ENCODE measurements at regions not wholly inside any gene's neighbourhood (a gene's known extent, or its start where the extent isn't known, plus 50 kb on each side); places are given as distances from the start of the nearest gene placed in this dataset.
A peak's percentile ranks its signal among the peaks of the same experiment; 100 is the strongest.

- no peak for DNase-seq (ENCODE audit: low read depth)
- TF ChIP-seq MAX (IDR thresholded peaks at IDR 0.05; ENCODE audit: low read depth, low read length) (no peak), MYC (IDR thresholded peaks at IDR 0.05; ENCODE audit: low read depth, low read length) (no peak), POLR2A (IDR thresholded peaks at IDR 0.05; ENCODE audit: extremely low read depth, insufficient read length) (no peak), CTCF (IDR thresholded peaks at IDR 0.05; ENCODE audit: low read depth, low read length) (no peak)
- H3K4me3 ChIP-seq (ENCODE audit: low read depth, low read length): no peak overlapping the region
Measured at GRCh38 chr16:35234679-35235078, 1775.3 kb downstream of the TP53TG3F start.

- no peak for TF ChIP-seq MAX (IDR thresholded peaks at IDR 0.05; ENCODE audit: low read depth, low read length)
- no peak for TF ChIP-seq MYC (IDR thresholded peaks at IDR 0.05; ENCODE audit: low read depth, low read length)
- no peak for TF ChIP-seq POLR2A (IDR thresholded peaks at IDR 0.05; ENCODE audit: extremely low read depth, insufficient read length)
- peak; percentile 27 for TF ChIP-seq CTCF (IDR thresholded peaks at IDR 0.05; ENCODE audit: low read depth, low read length)
- no peak overlapping the region for H3K4me3 ChIP-seq (ENCODE audit: low read depth, low read length)
- DNase-seq (ENCODE audit: low read depth): no peak
Measured at GRCh38 chr16:35239561-35239960, 1780.1 kb downstream of the TP53TG3F start.

GRCh38 chr16:35249051-35249450 is 1789.6 kb downstream of the TP53TG3F start:
- H3K4me3 ChIP-seq (ENCODE audit: low read depth, low read length): no peak overlapping the region
- TF ChIP-seq POLR2A (IDR thresholded peaks at IDR 0.05; ENCODE audit: extremely low read depth, insufficient read length) (no peak), MYC (IDR thresholded peaks at IDR 0.05; ENCODE audit: low read depth, low read length) (no peak), MAX (IDR thresholded peaks at IDR 0.05; ENCODE audit: low read depth, low read length) (no peak), CTCF (IDR thresholded peaks at IDR 0.05; ENCODE audit: low read depth, low read length) (no peak)
- DNase-seq (ENCODE audit: low read depth): no peak

GRCh38 chr16:35252356-35252936 is 1793.0 kb downstream of the TP53TG3F start:
- DNase-seq (ENCODE audit: low read depth): peak; percentile 21
- no peak overlapping the region for H3K4me3 ChIP-seq (ENCODE audit: low read depth, low read length)
- TF ChIP-seq CTCF (IDR thresholded peaks at IDR 0.05; ENCODE audit: low read depth, low read length) (no peak), MAX (IDR thresholded peaks at IDR 0.05; ENCODE audit: low read depth, low read length) (no peak), POLR2A (IDR thresholded peaks at IDR 0.05; ENCODE audit: extremely low read depth, insufficient read length) (no peak), MYC (IDR thresholded peaks at IDR 0.05; ENCODE audit: low read depth, low read length) (no peak)

- no peak for DNase-seq (ENCODE audit: low read depth)
- no peak for TF ChIP-seq POLR2A (IDR thresholded peaks at IDR 0.05; ENCODE audit: extremely low read depth, insufficient read length)
- TF ChIP-seq MYC (IDR thresholded peaks at IDR 0.05; ENCODE audit: low read depth, low read length): no peak
- TF ChIP-seq CTCF (IDR thresholded peaks at IDR 0.05; ENCODE audit: low read depth, low read length): no peak
- TF ChIP-seq MAX (IDR thresholded peaks at IDR 0.05; ENCODE audit: low read depth, low read length): no peak
- no peak overlapping the region for H3K4me3 ChIP-seq (ENCODE audit: low read depth, low read length)
Measured at GRCh38 chr16:35255186-35255803, 1795.9 kb downstream of the TP53TG3F start.

Measured in NB4 (cell line).